ENCODE measurements at regions not wholly inside any gene's neighbourhood (a gene's known extent, or its start where the extent isn't known, plus 50 kb on each side); places are given as distances from the start of the nearest gene placed in this dataset.

- H3K27ac ChIP-seq (ENCODE audit: low read depth, low read length) = no peak overlapping the region
- 82 to 90% (median 84%) methylated on average over 3 of the region's 3 CpGs for whole genome bisulfite sequencing, 3 donors
Observed at GRCh38 chr2:145464866-145465265, 944.9 kb upstream of the ZEB2 start.

GRCh38 chr2:145460112-145460511 is 940.2 kb upstream of the ZEB2 start:
- no peak overlapping the region for H3K27ac ChIP-seq (ENCODE audit: low read depth, low read length)
- 62 to 66% (median 63%) methylated on average over 1 of the region's 1 CpG for WGBS, 3 donors

- 33 to 84% (median 83%) methylated on average over 9 of the region's 9 CpGs for WGBS, 3 donors
- no peak overlapping the region for H3K27ac ChIP-seq (ENCODE audit: low read depth, low read length)
Observed at GRCh38 chr2:145431181-145431951, 911.4 kb upstream of the ZEB2 start.

- H3K27ac ChIP-seq (ENCODE audit: low read depth, low read length) = no peak overlapping the region
- WGBS, 3 donors = 92 to 94% (median 93%) methylated on average over 1 of the region's 1 CpG
Observed at GRCh38 chr2:145423809-145424208, 903.9 kb upstream of the ZEB2 start.

- WGBS, 3 donors = 94 to 95% (median 94%) methylated on average over 1 of the region's 1 CpG
Observed at GRCh38 chr2:145422576-145422975, 902.7 kb upstream of the ZEB2 start.

GRCh38 chr2:145421841-145422240 is 901.9 kb upstream of the ZEB2 start:
- WGBS, 3 donors = 84 to 90% (median 86%) methylated on average over 1 of the region's 1 CpG
- no peak overlapping the region for H3K27ac ChIP-seq (ENCODE audit: low read depth, low read length)

More at GRCh38 chr2:145422576-145422975, 902.7 kb upstream of the ZEB2 start:
- no peak overlapping the region for H3K27ac ChIP-seq (ENCODE audit: low read depth, low read length)

- 92 to 98% (median 98%) methylated on average over 2 of the region's 2 CpGs for WGBS, 3 donors
- H3K27ac ChIP-seq (ENCODE audit: low read depth, low read length) = no peak overlapping the region
Observed at GRCh38 chr2:145416640-145417039, 896.7 kb upstream of the ZEB2 start.

GRCh38 chr2:145415151-145415550 is 895.2 kb upstream of the ZEB2 start:
- WGBS, 3 donors = 87 to 98% (median 93%) methylated on average over 1 of the region's 1 CpG
- no peak overlapping the region for H3K27ac ChIP-seq (ENCODE audit: low read depth, low read length)

- 71 to 87% (median 77%) methylated on average over 2 of the region's 2 CpGs for WGBS, 3 donors
- H3K27ac ChIP-seq (ENCODE audit: low read depth, low read length) = no peak overlapping the region
Observed at GRCh38 chr2:145413261-145414030, 893.5 kb upstream of the ZEB2 start.

- 79 to 92% (median 86%) methylated on average over 4 of the region's 4 CpGs for WGBS, 3 donors
Observed at GRCh38 chr2:145412155-145412554, 892.2 kb upstream of the ZEB2 start.

GRCh38 chr2:145411493-145411892 is 891.6 kb upstream of the ZEB2 start:
- WGBS, 3 donors = 36 to 67% (median 55%) methylated on average over 4 of the region's 4 CpGs

More at GRCh38 chr2:145412155-145412554, 892.2 kb upstream of the ZEB2 start:
- no peak overlapping the region for H3K27ac ChIP-seq (ENCODE audit: low read depth, low read length)

GRCh38 chr2:145410086-145410485 is 890.2 kb upstream of the ZEB2 start:
- WGBS, 3 donors = 87 to 93% (median 91%) methylated on average over 2 of the region's 2 CpGs
- no peak overlapping the region for H3K27ac ChIP-seq (ENCODE audit: low read depth, low read length)

More at GRCh38 chr2:145411493-145411892, 891.6 kb upstream of the ZEB2 start:
- H3K27ac ChIP-seq (ENCODE audit: low read depth, low read length) = no peak overlapping the region

GRCh38 chr2:145408980-145409379 is 889.1 kb upstream of the ZEB2 start:
- no peak overlapping the region for H3K27ac ChIP-seq (ENCODE audit: low read depth, low read length)

- 64 to 69% (median 67%) methylated on average over 1 of the region's 1 CpG for WGBS, 3 donors
- H3K27ac ChIP-seq (ENCODE audit: low read depth, low read length) = no peak overlapping the region
Observed at GRCh38 chr2:145404690-145405089, 884.8 kb upstream of the ZEB2 start.

GRCh38 chr2:145402706-145403277 is 882.9 kb upstream of the ZEB2 start:
- no peak overlapping the region for H3K27ac ChIP-seq (ENCODE audit: low read depth, low read length)
- 90 to 95% (median 94%) methylated on average over 2 of the region's 2 CpGs for WGBS, 3 donors

GRCh38 chr2:145399131-145399530 is 879.2 kb upstream of the ZEB2 start:
- no peak overlapping the region for H3K27ac ChIP-seq (ENCODE audit: low read depth, low read length)
- WGBS, 3 donors = 0% methylated on average over 1 of the region's 1 CpG

GRCh38 chr2:145394181-145394580 is 874.3 kb upstream of the ZEB2 start:
- WGBS, 3 donors = 79 to 90% (median 86%) methylated on average over 3 of the region's 3 CpGs
- H3K27ac ChIP-seq (ENCODE audit: low read depth, low read length) = no peak overlapping the region

GRCh38 chr2:145386973-145387372 is 867.1 kb upstream of the ZEB2 start:
- no peak overlapping the region for H3K27ac ChIP-seq (ENCODE audit: low read depth, low read length)
- WGBS, 3 donors = 87 to 92% (median 90%) methylated on average over 4 of the region's 4 CpGs

GRCh38 chr2:145383961-145384360 is 864.0 kb upstream of the ZEB2 start:
- 87 to 93% (median 91%) methylated on average over 1 of the region's 1 CpG for WGBS, 3 donors

More at GRCh38 chr2:145383961-145384360, 864.0 kb upstream of the ZEB2 start:
- no peak overlapping the region for H3K27ac ChIP-seq (ENCODE audit: low read depth, low read length)

Data from adipose tissue (tissue), 3 donors.